GM12864 (cell line): ENCODE measurements at regions not wholly inside any gene's neighbourhood (a gene's known extent, or its start where the extent isn't known, plus 50 kb on each side); places are given as distances from the start of the nearest gene placed in this dataset.

Experiments used
- DNase-seq: peaks from one replicate; pipeline ENCODE4 v3.0.0-alpha.2; 2011; ENCODE audit warnings: low read depth
- H3K4me3 ChIP-seq: 2 replicates; pipeline ENCODE4 v1.5.1; 2011; ENCODE audit warnings: mild to moderate bottlenecking, low read depth, low read length, control low read depth
- CTCF ChIP-seq: IDR thresholded peaks from 2 replicates; pipeline ENCODE4 v1.5.1; 2011; ENCODE audit warnings: low read depth, mild to moderate bottlenecking, moderate library complexity, low read length, control low read depth, inconsistent platforms; ENCODE audit errors: missing control alignments

GRCh38 chr7:68793513-68793912, 804.8 kb upstream of the AUTS2 start:
- TF ChIP-seq CTCF, result no peak
- no peak overlapping the region for H3K4me3 ChIP-seq
- no peak for DNase-seq

GRCh38 chr7:68800316-68800715, 798.0 kb upstream of the AUTS2 start:
- no peak for TF ChIP-seq CTCF
- H3K4me3 ChIP-seq, result no peak overlapping the region
- DNase-seq, result no peak

GRCh38 chr7:68805159-68805558, 793.1 kb upstream of the AUTS2 start:
- no peak overlapping the region for H3K4me3 ChIP-seq
- DNase-seq, result no peak
- TF ChIP-seq CTCF, result no peak

- no peak overlapping the region for H3K4me3 ChIP-seq
- no peak for TF ChIP-seq CTCF
- no peak for DNase-seq
Observed at GRCh38 chr7:68807666-68808065, 790.6 kb upstream of the AUTS2 start.

GRCh38 chr7:68813551-68814080, 784.7 kb upstream of the AUTS2 start:
- no peak for DNase-seq
- TF ChIP-seq CTCF, result no peak
- no peak overlapping the region for H3K4me3 ChIP-seq

GRCh38 chr7:68816491-68816890, 781.8 kb upstream of the AUTS2 start:
- no peak overlapping the region for H3K4me3 ChIP-seq
- TF ChIP-seq CTCF, result no peak
- no peak for DNase-seq

GRCh38 chr7:68820321-68820720, 778.0 kb upstream of the AUTS2 start:
- no peak for TF ChIP-seq CTCF
- no peak for DNase-seq
- no peak overlapping the region for H3K4me3 ChIP-seq
